Left ventricle myocardium inferior (tissue), 1 donor: ENCODE measurements at regions not wholly inside any gene's neighbourhood (a gene's known extent, or its start where the extent isn't known, plus 50 kb on each side); places are given as distances from the start of the nearest gene placed in this dataset.

Experiments
- DNase-seq: peaks from one replicate; pipeline ENCODE4 v3.0.0-alpha.2; 2020
- H3K27ac ChIP-seq: fragments of 200-600 bp; replicated peaks from 2 replicates; pipeline ENCODE4 v1.8.0; 2021
- H3K27me3 ChIP-seq: fragments of 200-600 bp; 2 replicates; pipeline ENCODE4 v1.8.0; 2021; ENCODE audit warnings: low read depth
- H3K36me3 ChIP-seq: fragments of 200-600 bp; 2 replicates; pipeline ENCODE4 v1.8.0; 2021
- H3K4me1 ChIP-seq: fragments of 200-600 bp; 2 replicates; pipeline ENCODE4 v1.8.0; 2021
- H3K4me3 ChIP-seq: fragments of 200-600 bp; 2 replicates; pipeline ENCODE4 v1.8.0; 2021; ENCODE audit warnings: mild to moderate bottlenecking, moderate library complexity
- H3K9me3 ChIP-seq: fragments of 200-600 bp; replicated peaks from 2 replicates; pipeline ENCODE4 v1.8.0; 2021
- intact Hi-C: fragments of 100-400 bp; cut with micrococcal nuclease; formaldehyde crosslinking; loops from one replicate; pipeline ENCODE4 v1.11.0; 2022
- TF ChIP-seq, protein P1 (sequence below): fragments of 200-600 bp; IDR thresholded peaks from 2 replicates; pipeline ENCODE4 v1.8.0; 2021; ENCODE audit warnings: antibody characterized with exemption, mild to moderate bottlenecking, borderline replicate concordance
- donor health status: DM: no; HTN: yes; CAD: no; lungs with severe emphysema.

DNA sequence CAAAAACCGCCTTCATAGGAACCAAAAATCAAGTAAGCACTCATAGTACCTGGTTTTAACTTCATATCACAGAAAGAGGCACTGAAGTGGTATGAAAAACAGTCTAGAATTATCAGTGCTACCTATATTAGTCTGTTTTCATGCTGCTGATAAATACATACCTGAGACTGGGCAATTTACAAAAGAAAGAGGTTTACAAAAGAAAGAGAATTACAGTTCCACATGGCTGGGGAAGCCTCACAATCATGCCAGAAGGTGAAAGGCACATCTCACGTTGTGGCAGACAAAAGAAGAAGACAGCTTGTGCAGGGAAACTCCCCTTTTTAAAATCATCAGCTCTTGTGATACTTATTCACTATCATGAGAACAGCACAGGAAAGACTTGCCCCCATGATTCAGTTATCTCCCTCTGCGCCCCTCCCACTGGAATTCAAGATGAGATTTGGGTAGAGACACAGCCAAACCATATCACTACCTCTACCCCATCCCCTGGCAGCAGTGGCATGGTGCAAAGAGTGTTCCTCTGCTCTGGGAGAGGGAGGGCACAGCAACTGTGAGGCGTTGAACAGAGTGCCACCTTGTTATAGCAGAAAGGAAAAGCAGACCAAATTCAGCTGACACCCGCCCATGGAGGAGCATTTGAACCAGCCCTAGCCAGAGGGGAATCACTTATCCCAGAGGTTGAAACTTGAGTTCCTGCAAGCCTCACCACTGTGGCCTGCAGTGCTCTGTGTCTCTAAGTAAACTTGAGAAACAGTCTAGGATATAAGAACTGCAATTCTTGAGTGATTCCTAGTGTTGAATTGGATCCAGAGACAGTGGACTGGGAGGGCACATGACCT, 61.9 kb upstream of the PTPRZ1 start:
- H3K9me3 ChIP-seq: peaks cover 25% of the 10 kb centered on the region
- no peak overlapping the region for H3K4me3 ChIP-seq
- no peaks in the 10 kb centered on the region for H3K4me1 ChIP-seq
- TF ChIP-seq, protein P1, sequence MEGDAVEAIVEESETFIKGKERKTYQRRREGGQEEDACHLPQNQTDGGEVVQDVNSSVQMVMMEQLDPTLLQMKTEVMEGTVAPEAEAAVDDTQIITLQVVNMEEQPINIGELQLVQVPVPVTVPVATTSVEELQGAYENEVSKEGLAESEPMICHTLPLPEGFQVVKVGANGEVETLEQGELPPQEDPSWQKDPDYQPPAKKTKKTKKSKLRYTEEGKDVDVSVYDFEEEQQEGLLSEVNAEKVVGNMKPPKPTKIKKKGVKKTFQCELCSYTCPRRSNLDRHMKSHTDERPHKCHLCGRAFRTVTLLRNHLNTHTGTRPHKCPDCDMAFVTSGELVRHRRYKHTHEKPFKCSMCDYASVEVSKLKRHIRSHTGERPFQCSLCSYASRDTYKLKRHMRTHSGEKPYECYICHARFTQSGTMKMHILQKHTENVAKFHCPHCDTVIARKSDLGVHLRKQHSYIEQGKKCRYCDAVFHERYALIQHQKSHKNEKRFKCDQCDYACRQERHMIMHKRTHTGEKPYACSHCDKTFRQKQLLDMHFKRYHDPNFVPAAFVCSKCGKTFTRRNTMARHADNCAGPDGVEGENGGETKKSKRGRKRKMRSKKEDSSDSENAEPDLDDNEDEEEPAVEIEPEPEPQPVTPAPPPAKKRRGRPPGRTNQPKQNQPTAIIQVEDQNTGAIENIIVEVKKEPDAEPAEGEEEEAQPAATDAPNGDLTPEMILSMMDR: no peak
- DNase-seq: no peak
- H3K27me3 ChIP-seq: no peaks in the 10 kb centered on the region
- intact Hi-C loops: no loop called here
- no peaks in the 10 kb centered on the region for H3K36me3 ChIP-seq
- no peak overlapping the region for H3K27ac ChIP-seq

DNA sequence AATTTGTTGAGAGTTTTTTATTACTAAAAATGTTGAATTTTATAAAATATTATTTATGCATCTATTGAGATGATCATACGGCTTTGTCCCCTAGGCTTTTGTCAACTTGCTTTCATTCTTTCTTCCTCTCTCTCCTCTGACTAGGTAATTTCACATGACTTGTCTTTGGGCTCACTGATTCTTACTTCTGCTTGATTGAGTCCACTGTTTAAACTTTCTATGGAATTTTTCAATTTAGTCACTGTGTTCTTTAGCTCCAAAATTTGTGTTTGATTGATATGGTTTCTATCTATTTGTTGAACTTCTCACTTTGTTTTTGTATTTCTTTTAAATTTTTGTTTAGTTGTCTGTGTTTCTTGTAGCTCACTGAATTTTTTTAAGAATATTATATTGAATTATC, 65.9 kb upstream of the PTPRZ1 start:
- no peaks in the 10 kb centered on the region for H3K27me3 ChIP-seq
- intact Hi-C loops: no loop called here
- H3K36me3 ChIP-seq: no peaks in the 10 kb centered on the region
- no peak overlapping the region for H3K27ac ChIP-seq
- no peaks in the 10 kb centered on the region for H3K4me1 ChIP-seq
- TF ChIP-seq, protein P1: no peak
- no peak overlapping the region for H3K4me3 ChIP-seq
- no peak for DNase-seq
- H3K9me3 ChIP-seq: peaks cover 34% of the 10 kb centered on the region

DNA sequence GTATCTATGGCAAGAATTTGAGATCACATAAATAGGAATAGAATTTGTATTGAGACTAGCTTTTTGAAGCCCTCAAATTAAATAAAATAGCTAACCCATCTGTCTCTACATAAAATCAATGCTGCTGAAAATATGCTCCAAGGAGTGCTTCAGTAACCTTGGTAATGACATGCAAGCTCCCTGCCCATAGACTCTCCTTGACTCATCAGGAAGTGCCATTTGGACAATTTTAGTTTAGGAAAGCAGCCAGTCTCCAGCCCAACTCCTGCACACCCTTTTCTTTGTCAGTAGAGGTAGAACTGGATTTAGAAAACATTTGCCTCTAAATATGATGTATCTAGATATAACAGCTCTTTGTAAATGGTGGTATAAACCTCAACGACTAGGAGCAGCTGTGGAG, 69.9 kb upstream of the PTPRZ1 start:
- intact Hi-C loops: no loop called here
- no peaks in the 10 kb centered on the region for H3K4me1 ChIP-seq
- H3K27ac ChIP-seq: no peak overlapping the region
- DNase-seq: no peak
- H3K4me3 ChIP-seq: no peak overlapping the region
- TF ChIP-seq, protein P1: no peak
- no peaks in the 10 kb centered on the region for H3K27me3 ChIP-seq
- peaks cover 33% of the 10 kb centered on the region for H3K9me3 ChIP-seq
- H3K36me3 ChIP-seq: no peaks in the 10 kb centered on the region

DNA sequence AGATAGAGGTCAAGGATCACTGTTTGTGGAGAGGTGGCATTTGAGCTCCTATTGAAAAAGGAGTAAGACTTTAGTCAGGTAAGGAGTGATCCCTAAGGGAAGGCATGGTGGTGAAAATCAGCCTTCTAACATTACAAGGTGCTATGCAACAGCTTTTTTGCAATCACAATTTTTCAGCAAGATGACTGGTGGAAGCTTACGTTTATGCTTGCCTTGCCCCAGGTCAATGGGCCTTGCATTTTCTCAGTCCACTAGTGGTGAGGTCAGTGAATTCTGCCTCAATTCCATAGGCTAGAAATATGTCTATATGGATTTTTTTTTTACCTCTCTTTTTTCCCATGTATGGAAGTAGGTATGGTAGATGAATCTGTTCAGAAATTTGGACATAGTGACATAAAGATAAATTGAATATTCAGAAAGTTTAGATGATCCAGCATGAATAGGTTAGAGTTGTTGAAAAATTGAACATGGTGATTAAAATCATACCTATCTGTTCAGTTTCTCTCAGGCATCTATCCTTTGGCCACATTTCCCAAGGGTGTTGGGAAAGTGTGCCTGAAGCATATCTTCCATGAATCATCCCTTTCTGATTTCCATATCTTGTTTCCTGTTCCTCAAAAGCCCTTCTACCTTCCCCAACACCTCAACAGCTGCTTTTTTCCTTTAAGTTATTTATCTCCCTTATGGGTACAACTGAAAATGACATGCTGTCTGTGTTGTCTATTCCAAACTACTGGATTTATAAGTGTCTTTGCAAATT, 71.9 kb upstream of the PTPRZ1 start:
- intact Hi-C loops: no loop called here
- no peak for DNase-seq
- H3K27ac ChIP-seq: no peak overlapping the region
- H3K4me1 ChIP-seq: no peaks in the 10 kb centered on the region
- H3K4me3 ChIP-seq: no peak overlapping the region
- H3K9me3 ChIP-seq: peaks cover 13% of the 10 kb centered on the region
- H3K27me3 ChIP-seq: no peaks in the 10 kb centered on the region
- TF ChIP-seq, protein P1: no peak
- no peaks in the 10 kb centered on the region for H3K36me3 ChIP-seq

DNA sequence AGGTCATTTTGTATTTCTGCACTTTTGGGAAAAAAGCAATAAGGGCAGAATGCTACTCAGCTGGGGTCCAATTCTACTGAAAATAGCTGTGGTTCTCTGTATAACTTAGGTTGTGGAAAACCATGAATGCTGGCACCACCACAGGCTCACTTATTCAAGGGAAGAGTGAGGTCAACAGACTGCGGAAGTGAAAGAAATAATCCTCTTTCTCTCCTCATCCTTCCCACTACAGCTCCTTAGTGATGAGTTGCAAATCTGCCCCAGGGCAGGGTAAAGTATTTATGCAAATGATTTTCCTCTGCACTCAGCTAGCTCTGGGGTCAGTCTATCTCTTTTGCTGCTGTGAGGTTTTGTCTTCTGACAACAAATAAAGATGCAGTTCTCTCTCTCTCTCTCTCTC, 74.1 kb upstream of the PTPRZ1 start:
- H3K4me3 ChIP-seq: no peak overlapping the region
- no peaks in the 10 kb centered on the region for H3K36me3 ChIP-seq
- TF ChIP-seq, protein P1: no peak
- H3K9me3 ChIP-seq: peaks cover 2% of the 10 kb centered on the region
- DNase-seq: no peak
- no peak overlapping the region for H3K27ac ChIP-seq
- intact Hi-C loops: no loop called here
- no peaks in the 10 kb centered on the region for H3K4me1 ChIP-seq
- H3K27me3 ChIP-seq: no peaks in the 10 kb centered on the region
